ENCODE measurements at regions not wholly inside any gene's neighbourhood (a gene's known extent, or its start where the extent isn't known, plus 50 kb on each side); places are given as distances from the start of the nearest gene placed in this dataset.
"Not testable (repeated sequence)": the region's sequence is repeated elsewhere in the genome, so short reads cannot be mapped to it uniquely, and the experiment has no call there.

- no peak for DNase-seq
Measured at GRCh38 chr4:124139044-124139443, 573.5 kb downstream of the ANKRD50 start.

DNA sequence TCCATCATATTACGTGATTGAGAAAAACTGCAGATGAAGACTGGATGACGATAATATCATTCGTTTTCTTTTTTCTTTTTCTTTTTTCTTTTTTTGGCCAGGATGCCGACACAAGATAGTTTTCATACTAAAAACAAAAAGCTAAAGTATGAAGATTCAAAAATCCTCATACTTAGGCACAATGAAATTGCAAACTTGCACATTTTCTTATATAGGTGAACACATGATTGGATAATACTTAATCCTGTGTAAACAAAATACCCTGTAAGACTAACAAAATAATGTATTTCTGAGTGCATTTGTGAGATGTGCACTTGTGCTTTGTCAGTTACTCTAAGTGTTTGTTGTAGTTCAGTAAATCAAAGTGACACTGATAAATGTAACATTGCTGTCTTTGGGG is 568.9 kb downstream of the ANKRD50 start:
- no peak for DNase-seq

DNA sequence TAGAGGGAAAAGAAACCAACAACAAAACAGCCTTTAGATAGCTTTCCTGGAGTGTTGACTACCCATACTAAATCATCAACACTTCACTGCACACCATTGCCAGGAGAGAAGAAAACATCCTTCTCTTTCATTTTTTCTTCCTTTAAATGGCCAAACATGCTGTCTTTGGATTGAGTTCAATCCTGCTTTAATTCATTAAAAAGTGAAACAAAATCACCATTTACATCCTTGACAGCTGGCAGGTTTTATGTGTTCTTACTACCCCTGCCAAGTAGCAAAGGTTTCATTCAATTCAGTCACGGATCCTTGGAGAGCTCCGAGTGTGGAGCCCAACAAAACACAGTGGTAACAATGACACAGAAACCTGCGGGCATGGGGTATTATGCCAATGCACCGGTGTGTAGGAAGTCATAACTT is 568.3 kb downstream of the ANKRD50 start:
- no peak for DNase-seq

GRCh38 chr4:124146068-124146467 is 566.5 kb downstream of the ANKRD50 start:
- no peak for DNase-seq

DNA sequence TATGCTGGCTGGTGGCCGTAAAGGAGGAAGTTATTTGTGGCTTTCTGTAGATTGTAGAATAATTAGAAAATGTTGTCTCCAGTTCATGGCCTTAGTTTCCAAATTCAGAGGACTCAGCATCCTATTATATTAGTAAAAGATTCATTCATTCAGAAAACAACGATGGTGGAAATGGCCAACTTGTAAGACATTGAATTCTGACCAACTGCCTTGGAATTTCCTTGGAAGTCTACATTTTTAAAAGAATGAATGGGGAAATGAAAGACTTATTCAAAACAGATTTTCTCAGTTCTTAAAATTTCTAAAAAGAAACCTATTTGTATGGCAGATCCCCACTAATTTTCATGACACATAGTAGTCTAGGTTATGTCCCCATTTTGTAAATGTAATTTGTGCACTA is 561.5 kb downstream of the ANKRD50 start:
- no peak for DNase-seq

DNA sequence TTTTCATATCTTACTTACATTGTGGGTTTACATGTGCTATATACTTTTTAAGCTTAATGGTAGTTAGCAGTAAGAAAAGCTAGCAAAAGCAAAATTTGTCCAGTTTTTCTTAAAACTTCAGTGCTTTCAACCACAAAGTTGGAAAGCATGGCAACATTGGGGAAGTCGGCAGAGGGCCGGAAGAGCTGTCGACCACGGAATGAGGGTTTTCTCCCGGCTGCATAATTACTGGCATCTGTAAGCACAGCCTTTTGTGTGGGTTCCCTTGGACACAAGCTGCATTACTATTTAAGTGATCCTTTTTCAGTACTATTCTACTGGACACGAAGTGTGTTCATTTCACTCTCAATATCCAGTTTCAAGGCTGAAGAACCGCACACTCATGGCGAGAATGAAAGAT is 560.4 kb downstream of the ANKRD50 start:
- no peak for DNase-seq

- DNase-seq = no peak
Measured at GRCh38 chr4:124155239-124155638, 557.3 kb downstream of the ANKRD50 start.

DNA sequence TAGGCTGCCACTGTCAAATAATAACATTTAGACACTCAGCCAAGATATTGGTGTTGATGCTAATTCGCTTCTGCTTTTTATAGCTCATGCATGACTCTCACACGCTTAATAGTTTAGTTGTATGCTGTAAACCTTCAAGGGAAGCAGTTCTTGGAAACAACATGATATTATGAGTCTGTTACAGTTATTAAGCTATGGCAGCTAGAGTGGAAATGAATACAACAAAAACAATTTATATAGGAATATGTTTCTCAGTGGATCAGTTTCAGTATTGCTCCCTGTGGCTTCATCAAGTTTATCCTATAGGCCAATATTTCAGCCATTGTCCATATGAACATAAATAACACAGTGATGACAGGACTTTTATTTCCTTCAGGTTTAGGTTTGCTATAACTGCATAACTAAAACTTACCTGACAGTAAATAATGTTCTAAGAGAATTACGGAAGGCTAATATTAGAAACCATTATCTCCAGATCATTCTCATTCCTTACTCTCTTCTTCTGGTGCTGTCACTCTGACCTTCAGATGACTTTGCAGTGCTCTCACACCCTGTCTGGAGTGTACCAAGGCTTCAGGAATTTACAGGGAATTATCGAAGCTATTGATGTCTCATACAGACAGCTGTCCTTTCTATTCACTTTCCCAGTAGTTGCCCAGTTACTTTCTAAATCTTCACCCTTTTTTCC is 555.0 kb downstream of the ANKRD50 start:
- no peak for DNase-seq

DNA sequence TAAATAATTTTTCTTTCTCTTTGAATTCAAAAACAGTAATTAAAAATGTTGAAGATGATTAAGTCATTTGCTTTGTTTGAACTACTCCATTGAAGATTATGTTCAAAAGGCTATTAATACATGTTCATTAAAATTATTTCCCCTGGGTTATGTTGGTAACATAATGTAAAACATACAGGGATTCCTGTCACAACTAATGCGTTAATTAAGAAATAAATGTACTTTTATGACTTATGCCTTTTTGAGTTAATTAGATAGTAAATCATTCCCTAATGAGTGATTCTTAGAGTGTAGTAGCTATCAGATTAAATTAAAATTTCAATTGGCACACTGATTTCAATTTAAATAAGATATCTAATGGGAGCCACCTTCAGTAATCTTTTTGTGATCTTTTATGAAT is 549.1 kb downstream of the ANKRD50 start:
- DNase-seq = no peak

GRCh38 chr4:124167602-124168001 is 544.9 kb downstream of the ANKRD50 start:
- DNase-seq = no peak

DNA sequence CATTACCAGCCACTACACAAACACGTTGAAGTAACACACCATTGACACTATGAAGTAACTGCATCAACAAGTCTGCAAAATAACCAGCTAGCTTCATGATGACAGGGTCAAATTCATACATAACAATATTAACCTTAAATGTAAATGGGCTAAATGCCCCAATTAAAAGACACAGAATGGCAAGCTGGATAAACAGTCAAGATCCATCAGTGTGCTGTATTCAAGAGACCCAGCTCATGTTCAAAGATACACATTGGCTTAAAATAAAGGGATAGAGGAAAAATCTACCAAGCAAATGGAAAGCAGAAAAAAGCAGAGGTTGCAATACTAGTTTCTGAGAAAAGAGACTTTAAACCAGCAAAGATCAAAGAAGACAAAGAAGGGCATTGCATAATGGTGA is 543.0 kb downstream of the ANKRD50 start:
- not testable (repeated sequence) for DNase-seq

DNA sequence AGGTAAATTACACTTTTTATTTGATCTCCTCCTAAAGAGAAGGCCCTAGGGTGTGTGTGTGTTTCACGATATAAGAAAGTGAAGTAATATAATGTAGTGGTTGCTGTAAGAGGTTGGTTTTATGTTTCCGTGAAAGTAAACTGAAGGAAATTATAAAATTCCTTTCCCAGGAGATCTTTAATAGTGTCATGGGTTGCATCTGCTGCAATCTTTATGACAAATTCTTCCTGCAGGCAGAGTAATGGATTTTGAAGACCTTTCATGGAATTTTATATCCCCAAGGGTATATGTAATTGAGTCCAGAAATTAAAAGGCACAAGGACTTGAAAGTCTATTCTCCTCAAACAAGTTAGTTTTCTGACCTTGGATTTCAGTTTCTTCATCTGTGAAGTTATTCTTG is 538.6 kb downstream of the ANKRD50 start:
- no peak for DNase-seq

DNA sequence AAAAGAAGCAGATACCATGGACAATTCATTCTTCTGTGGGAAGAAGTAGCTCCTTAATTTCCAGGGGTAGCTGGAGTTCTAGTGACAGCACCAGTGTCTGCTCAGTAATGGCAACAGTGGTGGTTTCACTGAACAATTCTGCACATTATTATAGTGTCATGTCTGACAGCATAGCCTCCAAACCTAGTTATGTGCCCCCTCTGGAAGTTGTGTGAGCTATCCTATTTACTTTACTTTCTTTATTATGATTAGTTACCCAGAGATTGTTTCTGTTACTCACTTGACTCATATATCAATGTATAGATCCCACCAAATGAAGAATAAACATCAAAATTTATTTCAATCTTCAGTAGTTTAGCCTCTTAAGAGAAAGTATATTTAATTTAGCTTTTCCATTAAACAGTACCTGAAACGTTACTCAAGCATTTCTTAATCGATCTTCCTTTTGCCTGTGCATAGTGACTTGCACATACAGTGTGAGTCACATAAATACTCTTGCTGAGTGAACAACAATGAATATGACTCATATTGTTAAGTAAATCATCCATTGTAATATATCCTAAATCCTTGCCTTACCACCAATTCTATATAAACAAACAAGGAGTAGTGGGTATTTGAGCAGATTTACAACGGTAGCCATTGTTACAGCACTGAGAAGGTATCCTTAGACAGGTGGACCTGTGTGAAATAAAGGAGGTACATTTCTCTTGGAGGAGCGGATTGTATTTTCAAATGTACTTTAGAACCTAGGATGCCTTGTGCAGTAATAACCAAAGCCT is 534.7 kb downstream of the ANKRD50 start:
- DNase-seq = no peak

GRCh38 chr4:124178449-124179021 is 534.0 kb downstream of the ANKRD50 start:
- DNase-seq = no peak

- no peak for DNase-seq
Measured at GRCh38 chr4:124179506-124180186, 532.9 kb downstream of the ANKRD50 start.

DNA sequence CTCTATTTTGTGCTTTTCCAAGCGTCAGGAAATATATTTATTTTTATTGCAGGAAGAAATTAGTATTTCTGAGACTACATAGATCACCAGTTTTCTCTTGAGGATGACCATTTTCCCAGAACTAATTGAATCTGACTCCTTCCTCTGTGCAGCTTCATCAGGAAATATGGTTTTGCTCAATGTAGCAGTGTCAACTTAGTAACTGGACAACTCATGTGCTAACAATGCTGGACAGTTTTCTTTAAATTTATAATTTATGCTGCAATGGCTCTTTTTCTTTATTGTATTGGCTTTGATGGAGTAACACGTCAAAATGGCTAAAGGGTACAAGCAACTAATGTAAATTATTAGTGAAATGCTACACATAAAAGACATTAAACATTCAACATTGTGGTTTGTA is 531.5 kb downstream of the ANKRD50 start:
- no peak for DNase-seq

- DNase-seq = no peak
Measured at GRCh38 chr4:124183231-124183630, 529.3 kb downstream of the ANKRD50 start.

DNA sequence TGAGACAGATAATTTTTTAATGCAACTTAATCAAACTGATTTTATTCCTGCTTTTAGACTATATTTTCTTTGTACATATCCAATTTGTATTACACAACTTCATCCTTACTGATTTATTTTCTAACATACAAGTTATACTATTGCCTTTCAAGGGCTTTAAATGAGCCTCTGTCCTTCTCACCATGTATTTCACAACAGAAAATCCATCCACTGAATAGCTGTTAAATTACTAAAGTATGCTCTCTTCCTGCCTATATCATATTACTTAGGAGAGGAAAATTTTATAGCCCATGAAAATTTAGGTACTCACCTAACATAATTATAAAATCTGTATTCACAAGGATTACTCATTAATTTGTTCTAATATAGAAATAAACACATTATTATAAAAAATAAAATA is 528.6 kb downstream of the ANKRD50 start:
- no peak for DNase-seq

DNA sequence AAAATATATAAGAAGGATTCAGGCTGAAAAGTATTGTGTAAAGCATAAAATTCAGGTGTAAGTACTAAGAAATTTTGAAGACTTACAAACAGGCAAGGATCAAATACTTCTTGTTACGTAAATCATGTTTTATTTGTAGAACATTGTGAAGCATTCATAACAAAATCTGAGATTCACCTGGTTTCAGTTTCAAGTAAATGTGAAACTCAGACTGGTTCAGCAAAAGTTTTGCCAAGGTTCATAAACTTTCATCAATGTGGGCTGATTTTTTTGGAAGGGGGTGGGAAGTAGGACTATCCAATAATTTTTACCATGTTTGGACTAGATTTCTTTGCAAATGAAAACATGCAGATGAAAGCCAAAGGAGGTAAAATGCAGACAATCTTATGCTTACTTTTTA is 527.7 kb downstream of the ANKRD50 start:
- DNase-seq = no peak

GRCh38 chr4:124188595-124188994 is 523.9 kb downstream of the ANKRD50 start:
- no peak for DNase-seq

- DNase-seq = no peak
Measured at GRCh38 chr4:124189545-124189944, 523.0 kb downstream of the ANKRD50 start.

- DNase-seq = no peak
Measured at GRCh38 chr4:124191329-124191728, 521.2 kb downstream of the ANKRD50 start.

GRCh38 chr4:124192544-124192943 is 520.0 kb downstream of the ANKRD50 start:
- no peak for DNase-seq

GRCh38 chr4:124199185-124199584 is 513.3 kb downstream of the ANKRD50 start:
- DNase-seq = no peak
